D721Med (cell line): ENCODE measurements at regions not wholly inside any gene's neighbourhood (a gene's known extent, or its start where the extent isn't known, plus 50 kb on each side); places are given as distances from the start of the nearest gene placed in this dataset.

Experiments
- DNase-seq: peaks from one replicate; pipeline ENCODE4 v3.0.0; 2011; ENCODE audit warnings: low spot score; ENCODE audit not compliant: insufficient read length
- FAIRE-seq: peaks from 2 replicates; lab custom pipeline; 2011; peaks lifted over from hg19 to GRCh38; lab: Jason Lieb, UNC
- TF ChIP-seq, protein P1 (sequence below): IDR thresholded peaks from 2 replicates; pipeline ENCODE4 v1.5.1; 2012; ENCODE audit warnings: mild to moderate bottlenecking, control low read depth; ENCODE audit not compliant: insufficient read depth; ENCODE audit errors: missing control alignments

DNA sequence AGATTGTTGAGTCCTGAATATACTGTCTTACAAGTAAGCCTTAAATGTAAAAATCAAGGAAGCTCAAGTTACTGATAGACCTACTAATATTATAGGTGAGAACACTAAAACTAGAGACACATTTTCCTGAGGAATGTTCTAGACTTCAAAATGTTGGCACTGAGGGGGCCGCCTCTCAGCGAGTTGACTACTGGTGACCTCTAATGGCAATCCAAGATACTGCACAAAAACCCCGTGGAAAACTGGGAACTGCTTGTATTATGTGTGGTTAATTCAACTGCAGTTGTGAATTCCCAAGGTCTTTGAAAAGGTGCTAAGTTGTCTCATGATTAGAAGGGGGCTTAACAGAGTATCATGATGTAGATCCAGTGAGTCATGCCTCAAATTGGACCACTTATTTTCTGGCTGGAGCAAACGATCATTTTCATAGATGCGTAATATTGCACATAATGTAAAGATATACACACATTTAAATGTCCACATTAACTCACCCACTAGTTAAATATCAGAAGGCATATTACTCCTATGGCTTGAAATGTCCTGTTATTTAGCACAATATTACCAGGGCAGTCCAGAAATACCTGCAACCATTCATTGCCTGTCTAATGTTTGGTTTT, 336.2 kb downstream of the FOXA2 start:
- no peak for FAIRE-seq
- DNase-seq = no peak
- TF ChIP-seq, protein P1, sequence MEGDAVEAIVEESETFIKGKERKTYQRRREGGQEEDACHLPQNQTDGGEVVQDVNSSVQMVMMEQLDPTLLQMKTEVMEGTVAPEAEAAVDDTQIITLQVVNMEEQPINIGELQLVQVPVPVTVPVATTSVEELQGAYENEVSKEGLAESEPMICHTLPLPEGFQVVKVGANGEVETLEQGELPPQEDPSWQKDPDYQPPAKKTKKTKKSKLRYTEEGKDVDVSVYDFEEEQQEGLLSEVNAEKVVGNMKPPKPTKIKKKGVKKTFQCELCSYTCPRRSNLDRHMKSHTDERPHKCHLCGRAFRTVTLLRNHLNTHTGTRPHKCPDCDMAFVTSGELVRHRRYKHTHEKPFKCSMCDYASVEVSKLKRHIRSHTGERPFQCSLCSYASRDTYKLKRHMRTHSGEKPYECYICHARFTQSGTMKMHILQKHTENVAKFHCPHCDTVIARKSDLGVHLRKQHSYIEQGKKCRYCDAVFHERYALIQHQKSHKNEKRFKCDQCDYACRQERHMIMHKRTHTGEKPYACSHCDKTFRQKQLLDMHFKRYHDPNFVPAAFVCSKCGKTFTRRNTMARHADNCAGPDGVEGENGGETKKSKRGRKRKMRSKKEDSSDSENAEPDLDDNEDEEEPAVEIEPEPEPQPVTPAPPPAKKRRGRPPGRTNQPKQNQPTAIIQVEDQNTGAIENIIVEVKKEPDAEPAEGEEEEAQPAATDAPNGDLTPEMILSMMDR = peak; percentile 32

DNA sequence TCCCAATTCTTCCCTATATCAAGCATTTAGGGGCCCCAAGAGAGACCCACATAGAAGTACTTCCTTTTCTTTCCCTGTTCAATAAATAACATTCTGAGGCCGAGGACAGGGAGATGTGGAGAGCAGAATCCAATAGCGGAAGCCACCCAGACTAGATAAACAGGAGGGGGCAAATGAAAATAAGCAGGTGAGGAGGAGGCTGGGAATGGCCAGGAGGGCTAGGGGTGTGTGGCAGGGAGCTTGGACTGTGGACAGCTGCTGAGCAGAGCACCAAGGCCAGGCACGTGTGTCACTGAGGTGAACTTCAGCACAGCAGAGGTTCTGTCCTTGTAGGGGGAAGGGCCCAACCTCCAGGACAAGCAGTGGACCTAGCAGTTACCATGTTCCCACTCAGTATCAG, 339.2 kb downstream of the FOXA2 start:
- DNase-seq = no peak
- no peak for FAIRE-seq

DNA sequence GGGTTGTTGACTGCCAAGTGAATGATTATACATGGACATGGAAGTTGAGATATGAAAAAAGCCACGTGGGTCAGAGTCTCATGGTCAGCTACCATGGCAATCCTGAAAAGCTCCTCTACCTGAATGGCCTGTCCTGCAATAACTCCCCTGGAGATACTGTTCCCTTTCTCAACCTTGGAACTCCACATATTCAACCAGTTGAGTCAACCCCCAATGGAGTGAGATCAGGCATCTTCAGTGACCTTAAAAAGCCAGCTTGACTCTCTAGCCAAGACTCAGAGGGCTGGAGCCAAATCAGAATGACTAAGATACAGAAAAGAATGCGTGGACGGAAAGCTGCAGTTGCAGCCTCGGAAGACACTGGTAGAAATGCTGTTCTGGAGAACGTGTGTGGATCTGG, 341.3 kb downstream of the FOXA2 start:
- TF ChIP-seq, protein P1 = no peak
- DNase-seq (no peak), FAIRE-seq (no peak)

More for the DNA sequence above, 339.2 kb downstream of the FOXA2 start:
- TF ChIP-seq, protein P1 = no peak

DNA sequence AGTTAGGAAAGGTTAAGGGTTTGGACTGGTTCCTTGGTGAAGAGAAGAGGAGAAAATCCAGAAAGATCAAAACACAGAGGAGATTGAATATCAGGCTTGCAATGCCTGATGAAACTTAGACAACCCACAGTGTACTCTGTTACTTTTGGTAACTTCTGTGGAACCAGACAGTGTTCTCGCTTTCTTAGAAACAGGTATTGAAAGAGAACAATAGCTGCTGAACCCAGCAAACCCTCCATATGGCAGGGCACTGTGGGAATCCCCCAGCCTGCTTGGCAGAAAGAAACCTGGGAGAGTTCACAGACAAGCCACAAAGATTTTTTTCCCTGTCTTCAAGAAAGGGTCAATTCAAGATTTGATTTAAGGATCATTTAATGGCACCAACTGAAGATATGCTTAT, 342.8 kb downstream of the FOXA2 start:
- FAIRE-seq = no peak
- TF ChIP-seq, protein P1 = no peak
- no peak for DNase-seq

DNA sequence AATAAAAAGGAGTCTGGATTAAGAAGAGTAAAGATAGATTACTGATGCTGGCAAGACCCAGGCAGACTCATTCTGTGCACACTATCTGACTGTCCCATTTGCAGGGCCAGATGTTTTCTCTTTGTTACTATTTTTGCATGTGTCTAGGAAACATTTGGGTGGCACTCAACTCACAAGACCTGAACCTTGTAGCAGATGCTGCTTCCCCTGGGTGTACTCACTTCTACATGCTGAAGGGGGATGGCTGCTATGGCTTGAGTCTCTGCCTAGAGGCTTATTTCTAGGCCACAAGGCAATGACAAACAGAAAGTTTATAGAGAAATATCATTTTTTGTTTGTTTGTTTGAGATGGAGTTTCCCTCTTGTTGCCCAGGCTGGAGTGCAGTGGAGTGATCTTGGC, 351.4 kb downstream of the FOXA2 start:
- no peak for FAIRE-seq
- no peak for DNase-seq
- TF ChIP-seq, protein P1 = no peak

DNA sequence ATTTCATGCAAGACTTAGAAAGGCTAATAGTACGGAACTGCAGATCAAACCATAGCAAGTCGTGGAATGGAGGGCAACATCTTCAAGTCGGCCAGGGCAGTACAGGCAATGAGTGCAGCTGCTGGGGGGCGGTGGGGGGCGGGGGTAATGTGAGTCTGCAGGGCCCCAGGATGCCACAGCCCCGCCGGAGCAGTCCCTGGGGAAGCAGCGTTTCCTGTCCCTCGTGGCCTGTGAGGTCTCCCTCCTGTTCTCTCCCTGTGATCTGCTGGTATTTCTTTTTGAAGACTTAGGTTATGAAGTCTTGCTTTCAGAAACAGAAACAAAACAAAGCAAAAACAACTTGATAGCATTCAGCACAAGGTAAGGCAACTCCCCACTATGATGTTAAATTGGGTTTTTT, 351.9 kb downstream of the FOXA2 start:
- FAIRE-seq = no peak
- TF ChIP-seq, protein P1 = no peak
- no peak for DNase-seq

DNA sequence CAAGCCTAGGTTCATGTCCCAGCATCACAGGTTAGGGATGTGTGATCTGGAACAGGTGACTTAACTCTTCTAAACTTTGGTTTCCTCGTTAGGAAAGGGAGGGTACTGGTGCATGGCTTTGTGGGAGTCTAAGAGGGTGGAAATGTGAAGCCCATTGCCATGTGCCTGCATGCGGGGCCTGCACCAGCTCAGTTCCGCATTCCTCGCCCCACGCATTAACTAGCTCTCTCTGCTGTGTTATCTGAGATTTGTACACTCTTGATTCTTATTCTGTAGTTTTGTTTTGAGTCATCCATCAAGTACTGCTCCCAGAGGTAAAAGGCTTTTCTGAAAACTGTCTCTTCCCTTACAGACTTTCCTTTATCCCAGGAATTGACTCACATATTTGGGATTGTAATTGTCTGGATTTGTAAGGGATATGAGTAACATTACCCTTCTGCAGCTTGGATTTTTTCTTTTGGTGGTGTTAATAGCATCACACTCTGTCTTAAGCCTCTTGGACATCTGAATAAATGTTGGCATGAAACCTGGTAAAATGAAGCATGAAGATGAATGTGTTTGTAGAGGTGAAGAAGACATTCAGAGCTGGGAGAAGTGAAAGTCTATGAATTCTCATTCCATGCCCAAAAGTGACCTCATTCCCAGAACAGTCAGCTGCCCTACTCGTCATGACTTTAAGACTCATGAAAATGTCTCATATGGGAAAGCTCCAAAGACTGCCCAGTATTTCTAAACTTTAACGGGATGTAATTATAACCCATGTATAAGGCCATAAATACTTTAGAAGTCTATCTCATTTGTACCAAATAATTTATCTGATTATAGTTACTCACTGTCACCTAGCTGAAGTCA, 357.3 kb downstream of the FOXA2 start:
- DNase-seq = no peak
- FAIRE-seq = no peak
- TF ChIP-seq, protein P1 = no peak
